Kidney (tissue), 13 donors: ENCODE measurements at regions not wholly inside any gene's neighbourhood (a gene's known extent, or its start where the extent isn't known, plus 50 kb on each side); places are given as distances from the start of the nearest gene placed in this dataset.

ENCODE experiments used
- DNase-seq, 5 donors: peaks; one replicate each; pipeline ENCODE4 v3.0.0-alpha.2; 2013 to 2020
- FAIRE-seq: peaks from 2 replicates; lab custom pipeline; 2012; peaks lifted over from hg19 to GRCh38; lab: Jason Lieb, UNC
- H3K27ac ChIP-seq, 2 donors: one replicate each; pipeline ENCODE4 v1.7.0; 2013; ENCODE audit warnings: low read depth in 2 of 2, low read length in 2 of 2, inconsistent platforms in 1 of 2
- H3K27me3 ChIP-seq: one replicate; pipeline ENCODE4 v1.7.1; 2013; ENCODE audit warnings: low read length, inconsistent platforms; ENCODE audit not compliant: control insufficient read depth, insufficient read depth
- H3K36me3 ChIP-seq, 3 donors: one replicate each; pipeline versions ENCODE4 v1.7.0 to v1.7.1; 2013; ENCODE audit warnings: low read length in 3 of 3, control low read depth in 1 of 3, inconsistent platforms in 1 of 3; ENCODE audit not compliant: insufficient read depth in 3 of 3, control insufficient read depth in 2 of 3
- H3K4me1 ChIP-seq, 3 donors: one replicate each; pipeline versions ENCODE4 v1.7.0 to v1.7.1; 2013; ENCODE audit warnings: low read length in 3 of 3, inconsistent platforms in 1 of 3, low read depth in 1 of 3; ENCODE audit not compliant: control insufficient read depth in 2 of 3, insufficient read depth in 2 of 3
- H3K4me3 ChIP-seq, 3 donors: one replicate each; pipeline versions ENCODE4 v1.7.0 to v1.8.1; 2013; ENCODE audit warnings: low read length in 3 of 3, control low read depth in 1 of 3, inconsistent platforms in 1 of 3
- H3K9ac ChIP-seq, 3 donors: one replicate each; pipeline versions ENCODE4 v1.7.0 to v1.7.1; 2013; ENCODE audit warnings: low read length in 3 of 3, control low read depth in 1 of 3, inconsistent platforms in 1 of 3
- H3K9me3 ChIP-seq, 3 donors: one replicate each; pipeline versions ENCODE4 v1.7.0 to v1.7.1; 2013; ENCODE audit warnings: low read length in 3 of 3, control low read depth in 1 of 3, inconsistent platforms in 1 of 3; ENCODE audit not compliant: control insufficient read depth in 2 of 3, insufficient read depth in 1 of 3
- CTCF ChIP-seq: IDR thresholded peaks from 3 replicates; pipeline ENCODE4 v1.5.1; 2012; ENCODE audit warnings: mild to moderate bottlenecking, moderate library complexity, borderline replicate concordance; ENCODE audit not compliant: insufficient read depth; ENCODE audit errors: extremely low read depth
- intact Hi-C: fragments of 100-400 bp; cut with DNase I; formaldehyde crosslinking; loops from one replicate; pipeline ENCODE4 v1.11.1; 2022
- donor health status: control.
- donor health status: control.
- donor health status: control.
- donor health status: control.
- donor health status: control.
- donor health status: DM: yes; HTN: yes; CAD: no.
- donor health status: Normal renal cell carcinoma (clear cell type).

- no peaks in the 10 kb centered on the region for H3K27me3 ChIP-seq
- H3K9ac ChIP-seq = no peak overlapping the region
- DNase-seq (no peak), FAIRE-seq (peak; percentile 66)
- no peaks in the 10 kb centered on the region for H3K4me1 ChIP-seq
- no peak for TF ChIP-seq CTCF
- H3K9me3 ChIP-seq = peaks cover 0 to 5% (median 2%) of the 10 kb centered on the region in 3 donors
- intact Hi-C loops = no loop called here
- H3K36me3 ChIP-seq = no peaks in the 10 kb centered on the region
- no peak overlapping the region for H3K27ac ChIP-seq
- H3K4me3 ChIP-seq = no peak overlapping the region
Measured at GRCh38 chrX:25067271-25068172, 51.8 kb upstream of the ARX start.

DNA sequence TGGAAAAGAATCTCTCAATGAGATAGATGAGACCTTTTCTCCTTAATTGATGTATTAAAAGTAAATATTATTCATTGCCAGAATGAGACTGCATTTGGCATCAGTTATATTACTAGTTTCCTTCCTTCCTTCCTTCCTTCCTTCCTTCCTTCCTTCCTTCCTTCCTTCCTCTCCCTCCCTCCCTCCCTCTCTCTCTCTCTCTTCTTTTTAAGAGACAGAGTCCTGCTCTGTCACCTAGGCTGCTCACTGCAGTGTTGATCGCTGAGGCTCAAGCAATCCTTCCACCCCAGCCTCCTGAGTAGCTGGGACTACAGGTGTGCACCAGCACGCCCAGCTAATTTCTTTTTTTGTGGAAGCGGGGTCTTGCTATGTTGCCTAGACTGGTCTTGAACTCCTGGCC lies 50.4 kb upstream of the ARX start:
- DNase-seq (no peak), FAIRE-seq (no peak)
- Histone ChIP-seq H3K9me3 (peaks cover 0 to 2% (median 2%) of the 10 kb centered on the region in 3 donors), H3K27ac (no peak overlapping the region), H3K4me3 (no peak overlapping the region), H3K27me3 (no peaks in the 10 kb centered on the region), H3K4me1 (no peaks in the 10 kb centered on the region), H3K36me3 (no peaks in the 10 kb centered on the region), H3K9ac (no peak overlapping the region)
- no peak for TF ChIP-seq CTCF
- intact Hi-C loops = no loop called here
